ENCODE measurements at regions not wholly inside any gene's neighbourhood (a gene's known extent, or its start where the extent isn't known, plus 50 kb on each side); places are given as distances from the start of the nearest gene placed in this dataset.

- TF ChIP-seq CTCF (IDR thresholded peaks at IDR 0.05), result no peak
- TF ChIP-seq TP53 (CRISPR knock-in tag; IDR thresholded peaks at IDR 0.05), result no peak
- TF ChIP-seq JUN (IDR thresholded peaks at IDR 0.05), result no peak
Observed at GRCh38 chr9:75651709-75652108, 238.8 kb upstream of the PCSK5 start.
